ENCODE measurements at regions not wholly inside any gene's neighbourhood (a gene's known extent, or its start where the extent isn't known, plus 50 kb on each side); places are given as distances from the start of the nearest gene placed in this dataset.
"Not testable (repeated sequence)": the region's sequence is repeated elsewhere in the genome, so short reads cannot be mapped to it uniquely, and the experiment has no call there.

- DNase-seq (ENCODE audit: low spot score) = no peak
Observed at GRCh38 chr2:39874236-39874635, 95.2 kb upstream of the THUMPD2 start.

DNA sequence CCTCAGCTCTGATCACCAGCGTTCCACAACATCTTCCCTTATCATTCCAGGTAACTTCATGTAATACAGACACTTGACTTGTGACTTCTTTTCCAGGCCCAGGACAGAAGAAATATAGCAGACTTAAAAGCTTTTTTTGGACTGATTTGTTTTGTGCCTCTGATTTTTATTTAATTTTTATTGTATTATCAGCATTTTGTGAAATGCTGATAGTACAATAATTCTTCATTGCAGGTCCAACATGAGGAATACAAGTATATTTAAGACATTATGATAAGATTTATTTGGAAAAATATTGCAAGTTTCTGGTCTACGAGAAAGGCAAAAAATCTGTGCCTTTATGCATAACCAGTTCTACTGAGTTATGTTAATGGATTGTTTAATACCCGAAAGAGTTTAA lies 94.5 kb upstream of the THUMPD2 start:
- DNase-seq (ENCODE audit: low spot score) = no peak

DNA sequence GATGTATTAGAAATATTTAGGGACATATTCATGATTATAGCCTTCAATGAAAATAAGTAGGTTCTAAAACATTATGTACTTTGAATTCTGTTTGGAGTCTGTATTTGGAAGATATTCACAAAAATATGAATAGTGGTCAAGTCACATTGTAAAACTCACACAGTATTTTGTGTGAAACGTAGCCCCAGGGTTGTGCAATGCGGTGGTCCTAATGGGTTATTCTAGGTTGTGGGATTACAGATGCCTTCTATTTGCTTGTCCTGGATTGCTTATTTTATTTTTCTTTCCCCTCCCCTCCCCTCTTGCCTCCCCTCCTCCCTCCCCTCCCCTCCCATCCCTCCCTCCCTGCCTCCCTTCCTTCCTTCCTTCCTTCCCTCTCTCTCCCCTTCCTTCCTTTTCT lies 93.7 kb upstream of the THUMPD2 start:
- no peak for DNase-seq (ENCODE audit: low spot score)

GRCh38 chr2:39871291-39871761 lies 92.3 kb upstream of the THUMPD2 start:
- DNase-seq (ENCODE audit: low spot score) = peak; percentile 80

DNA sequence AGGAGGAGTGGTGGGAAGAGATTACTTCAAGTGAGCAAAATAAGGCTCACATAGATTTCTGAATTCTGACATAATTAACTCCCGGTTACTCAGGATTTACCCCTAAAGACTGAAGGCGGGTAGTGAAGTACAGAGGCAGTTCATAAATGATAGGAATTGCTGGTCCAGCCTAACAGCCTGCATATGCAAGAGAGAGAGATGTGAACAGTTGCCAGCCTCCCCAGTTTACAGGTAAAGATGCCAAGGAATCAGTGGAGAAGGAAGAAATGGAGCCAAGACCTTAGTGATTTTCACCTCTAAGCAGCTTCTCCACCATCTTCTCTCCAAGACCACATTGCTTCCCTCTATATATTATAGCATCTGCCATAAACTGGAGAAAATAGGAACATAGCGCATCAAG lies 91.8 kb upstream of the THUMPD2 start:
- DNase-seq (ENCODE audit: low spot score) = no peak

GRCh38 chr2:39867268-39867667 lies 88.2 kb upstream of the THUMPD2 start:
- peak; percentile 24 for DNase-seq (ENCODE audit: low spot score)

GRCh38 chr2:39865751-39866150 lies 86.7 kb upstream of the THUMPD2 start:
- DNase-seq (ENCODE audit: low spot score) = no peak

GRCh38 chr2:39863672-39864071 lies 84.6 kb upstream of the THUMPD2 start:
- not testable (repeated sequence) for DNase-seq (ENCODE audit: low spot score)

DNA sequence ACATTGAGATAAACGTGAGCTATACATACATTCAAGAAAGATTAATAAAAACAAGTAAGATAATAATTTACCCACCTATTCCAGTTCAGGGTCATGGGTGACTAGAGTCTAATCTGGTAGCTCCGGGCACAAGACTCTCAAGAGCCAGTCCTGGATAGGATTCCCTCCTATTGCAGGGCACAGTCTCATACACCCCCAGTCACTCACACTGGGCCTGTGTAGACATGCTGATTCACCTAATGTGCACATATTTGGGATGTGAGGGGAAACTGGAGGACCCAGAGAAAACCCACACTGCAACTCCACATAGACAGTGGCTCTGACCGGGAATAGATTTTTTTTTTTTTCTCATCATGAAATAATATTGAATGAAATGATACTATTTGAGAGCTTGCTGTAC lies 81.5 kb upstream of the THUMPD2 start:
- no peak for DNase-seq (ENCODE audit: low spot score)

- DNase-seq (ENCODE audit: low spot score) = no peak
Observed at GRCh38 chr2:39858677-39859076, 79.6 kb upstream of the THUMPD2 start.

GRCh38 chr2:39855856-39856255 lies 76.8 kb upstream of the THUMPD2 start:
- DNase-seq (ENCODE audit: low spot score) = no peak

- DNase-seq (ENCODE audit: low spot score) = no peak
Observed at GRCh38 chr2:39854771-39855170, 75.7 kb upstream of the THUMPD2 start.

- no peak for DNase-seq (ENCODE audit: low spot score)
Observed at GRCh38 chr2:39852831-39853230, 73.8 kb upstream of the THUMPD2 start.

DNA sequence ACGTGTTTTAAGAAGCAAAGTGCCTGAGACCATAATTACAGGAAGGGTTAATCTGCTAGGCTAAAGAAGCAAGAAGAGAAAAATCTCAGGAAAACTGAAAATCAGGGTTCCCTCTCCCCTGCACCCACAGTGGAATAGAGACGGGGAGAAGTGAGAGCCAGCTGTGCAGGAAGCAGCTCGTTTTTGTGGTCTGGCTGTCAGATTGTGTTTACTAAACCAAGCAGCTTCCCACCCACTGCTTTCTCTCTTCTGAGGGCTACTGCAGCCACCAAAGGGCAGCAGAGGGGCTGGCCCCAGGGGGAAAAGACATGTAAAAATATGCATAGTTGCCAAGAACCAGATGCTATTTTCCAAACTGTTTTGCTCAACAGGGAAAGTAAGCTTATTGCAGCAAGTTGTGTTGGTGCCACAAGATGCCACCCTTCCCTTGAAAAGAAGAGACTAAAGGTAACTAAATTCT lies 72.6 kb upstream of the THUMPD2 start:
- peak; percentile 84 for DNase-seq (ENCODE audit: low spot score)

GRCh38 chr2:39851251-39851650 lies 72.2 kb upstream of the THUMPD2 start:
- no peak for DNase-seq (ENCODE audit: low spot score)

DNA sequence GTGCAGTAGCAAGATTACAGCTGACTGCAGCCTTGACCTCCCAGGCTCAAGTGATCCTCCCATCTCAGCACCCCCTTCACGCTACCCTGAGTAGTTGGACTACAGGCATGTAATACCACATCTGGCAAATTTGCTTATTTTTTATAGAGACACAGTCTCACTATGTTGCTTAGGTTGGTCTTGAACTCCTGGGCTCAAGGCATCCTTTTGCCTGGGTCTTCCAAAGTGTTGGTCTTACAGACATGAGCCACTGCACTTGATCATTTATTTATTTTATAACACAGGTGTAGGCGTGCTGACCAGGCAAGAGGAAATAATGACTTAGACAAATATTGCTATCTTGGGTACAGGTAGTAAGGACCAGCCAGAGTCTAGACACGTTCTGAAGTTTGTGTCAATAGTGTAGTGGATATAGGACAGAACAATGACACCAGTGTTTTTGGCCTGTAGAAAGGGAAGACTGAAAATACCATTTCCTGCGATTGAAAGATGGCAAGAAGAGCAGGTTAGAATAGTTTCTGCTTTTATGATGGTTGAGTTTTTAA lies 71.0 kb upstream of the THUMPD2 start:
- DNase-seq (ENCODE audit: low spot score) = no peak

- DNase-seq (ENCODE audit: low spot score) = no peak
Observed at GRCh38 chr2:39849064-39849463, 70.0 kb upstream of the THUMPD2 start.

DNA sequence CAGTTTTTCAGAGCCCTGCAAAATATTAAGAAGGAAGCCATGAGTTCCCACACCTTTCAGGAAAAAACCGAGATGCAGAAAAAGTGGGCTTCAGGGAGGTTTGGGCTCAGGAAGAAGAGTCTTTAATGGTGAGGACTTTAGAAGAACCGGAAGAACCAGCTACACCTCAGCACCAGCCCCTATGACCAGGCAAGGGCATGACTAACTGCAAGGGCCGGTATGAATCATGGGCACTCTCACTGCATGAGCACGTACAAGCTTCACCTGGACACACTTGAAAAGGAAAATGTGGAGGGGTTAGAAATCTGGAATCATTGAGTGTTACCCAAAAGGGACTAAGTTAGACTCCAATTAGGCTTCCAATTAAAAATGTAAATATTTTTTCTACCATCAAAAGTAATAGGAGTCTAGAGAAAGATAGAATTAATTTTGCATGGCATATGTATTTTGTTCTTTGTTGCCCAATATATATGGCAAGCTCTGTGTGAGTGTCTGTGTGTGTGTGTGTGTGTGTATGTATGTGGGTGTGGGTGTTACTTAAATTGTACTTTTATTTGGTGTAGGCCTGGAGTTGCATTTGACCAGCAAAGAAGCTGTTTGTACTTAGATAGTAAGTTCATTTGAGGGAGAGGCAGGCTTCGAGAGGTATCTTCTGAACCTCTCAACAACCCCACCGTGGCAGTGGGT lies 66.5 kb upstream of the THUMPD2 start:
- DNase-seq (ENCODE audit: low spot score) = no peak

- DNase-seq (ENCODE audit: low spot score) = no peak
Observed at GRCh38 chr2:39839261-39839848, 60.3 kb upstream of the THUMPD2 start.

DNA sequence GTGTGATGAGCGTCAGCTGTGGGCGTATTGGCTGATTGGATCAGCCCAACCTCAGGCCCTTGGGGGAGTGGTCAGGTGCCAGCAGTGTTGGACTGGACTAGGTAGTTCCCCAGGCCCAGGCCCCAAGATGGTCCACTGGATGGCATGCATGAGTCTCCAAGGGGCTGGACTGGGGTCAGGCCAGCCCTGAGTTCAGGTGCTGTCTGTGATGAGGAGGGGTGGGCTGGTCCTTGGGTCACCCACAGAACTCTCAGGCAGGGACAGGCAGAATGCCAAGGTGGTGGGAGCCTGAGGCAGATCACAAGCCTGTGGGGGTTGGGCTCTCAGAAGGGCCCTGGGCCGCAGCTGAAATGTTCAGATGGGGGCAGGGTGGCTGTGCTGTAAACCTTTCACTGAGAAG lies 59.5 kb upstream of the THUMPD2 start:
- DNase-seq (ENCODE audit: low spot score) = no peak

DNA sequence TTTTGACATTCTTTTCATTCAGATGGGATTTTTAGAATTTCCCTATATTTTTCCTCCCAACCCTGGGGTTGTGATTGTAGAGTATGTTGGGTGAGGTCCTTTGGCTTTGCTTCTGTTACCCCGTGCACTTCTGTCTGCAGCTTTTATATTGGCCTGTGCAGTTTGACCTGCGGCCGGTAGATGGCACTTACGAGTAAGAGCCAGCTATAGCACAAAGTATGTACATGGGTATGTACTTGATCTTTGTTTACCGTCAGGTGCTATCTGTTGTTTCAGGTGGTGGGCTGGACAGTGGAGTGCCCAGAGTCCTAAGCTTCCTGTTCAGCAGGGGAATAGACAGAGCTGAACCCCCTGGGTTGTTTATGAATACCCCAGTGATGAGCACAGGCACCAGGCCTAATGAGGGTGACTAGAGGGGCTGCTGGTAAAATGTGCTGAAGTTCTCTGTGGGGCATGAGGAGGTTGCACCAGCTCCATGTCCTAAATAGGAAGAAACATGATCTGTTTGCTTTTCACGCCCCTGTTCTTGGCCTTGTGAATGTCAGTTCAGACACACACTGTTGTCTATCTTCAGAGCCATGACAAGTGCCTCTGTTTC lies 58.9 kb upstream of the THUMPD2 start:
- peak; percentile 46 for DNase-seq (ENCODE audit: low spot score)

DNA sequence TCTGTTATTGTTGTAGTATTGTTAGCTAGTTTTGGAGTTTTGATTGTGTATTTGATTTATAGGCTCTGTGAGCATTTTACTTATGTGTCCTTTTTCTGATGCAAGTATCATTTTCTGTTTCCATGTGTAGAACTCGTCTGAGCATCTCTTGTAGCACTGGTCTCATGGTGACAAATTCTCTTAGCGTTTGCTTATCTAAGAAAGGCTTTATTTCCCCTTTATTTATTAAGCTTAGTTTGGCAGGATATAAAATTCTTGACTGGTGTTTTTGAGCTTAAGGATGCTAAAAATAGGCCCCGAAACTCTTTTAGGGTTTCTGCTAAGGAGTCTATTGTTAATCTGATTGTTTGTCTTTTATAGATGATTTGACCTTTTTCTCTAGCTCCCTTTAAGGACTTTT lies 57.6 kb upstream of the THUMPD2 start:
- DNase-seq (ENCODE audit: low spot score) = no peak

- no peak for DNase-seq (ENCODE audit: low spot score)
Observed at GRCh38 chr2:39834426-39834825, 55.4 kb upstream of the THUMPD2 start.
